Choroid plexus epithelial cell (primary cell): ENCODE measurements at regions not wholly inside any gene's neighbourhood (a gene's known extent, or its start where the extent isn't known, plus 50 kb on each side); places are given as distances from the start of the nearest gene placed in this dataset.

Experiments used
- DNase-seq: peaks from one replicate; pipeline ENCODE4 v3.0.0-alpha.2; 2010; ENCODE audit warnings: low read depth
- H3K4me3 ChIP-seq: 2 replicates; pipeline ENCODE4 v1.5.1; 2011; ENCODE audit warnings: low read depth, mild to moderate bottlenecking, control low read depth, low read length, moderate library complexity
- TF ChIP-seq, protein P1 (sequence below): conservative IDR thresholded peaks from 2 replicates; pipeline ENCODE4 v1.5.1; 2011; ENCODE audit warnings: low read depth, mild to moderate bottlenecking, control low read depth, inconsistent platforms, low read length, moderate library complexity

DNA sequence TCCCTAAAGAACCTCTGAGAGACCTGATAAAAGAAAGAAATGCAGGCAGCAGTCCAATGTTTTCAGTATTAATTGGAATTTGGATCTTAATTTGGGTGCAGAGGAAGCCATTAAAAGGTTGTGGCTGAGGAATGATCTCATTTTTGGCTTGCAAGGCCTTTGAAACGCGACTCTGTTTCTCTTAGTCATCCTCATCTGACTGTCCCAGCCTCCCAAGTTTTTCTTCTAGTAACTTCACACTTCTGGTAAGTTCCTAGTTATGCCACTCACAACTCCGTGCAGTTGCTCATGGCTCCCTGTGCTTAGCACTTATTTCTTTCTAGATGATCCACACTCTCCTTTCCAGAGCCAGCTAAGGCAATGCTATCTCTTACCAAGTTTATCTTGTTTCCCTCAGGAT is 147.4 kb upstream of the USP24 start:
- no peak overlapping the region for H3K4me3 ChIP-seq
- peak; percentile 73 for DNase-seq
- TF ChIP-seq, protein P1, sequence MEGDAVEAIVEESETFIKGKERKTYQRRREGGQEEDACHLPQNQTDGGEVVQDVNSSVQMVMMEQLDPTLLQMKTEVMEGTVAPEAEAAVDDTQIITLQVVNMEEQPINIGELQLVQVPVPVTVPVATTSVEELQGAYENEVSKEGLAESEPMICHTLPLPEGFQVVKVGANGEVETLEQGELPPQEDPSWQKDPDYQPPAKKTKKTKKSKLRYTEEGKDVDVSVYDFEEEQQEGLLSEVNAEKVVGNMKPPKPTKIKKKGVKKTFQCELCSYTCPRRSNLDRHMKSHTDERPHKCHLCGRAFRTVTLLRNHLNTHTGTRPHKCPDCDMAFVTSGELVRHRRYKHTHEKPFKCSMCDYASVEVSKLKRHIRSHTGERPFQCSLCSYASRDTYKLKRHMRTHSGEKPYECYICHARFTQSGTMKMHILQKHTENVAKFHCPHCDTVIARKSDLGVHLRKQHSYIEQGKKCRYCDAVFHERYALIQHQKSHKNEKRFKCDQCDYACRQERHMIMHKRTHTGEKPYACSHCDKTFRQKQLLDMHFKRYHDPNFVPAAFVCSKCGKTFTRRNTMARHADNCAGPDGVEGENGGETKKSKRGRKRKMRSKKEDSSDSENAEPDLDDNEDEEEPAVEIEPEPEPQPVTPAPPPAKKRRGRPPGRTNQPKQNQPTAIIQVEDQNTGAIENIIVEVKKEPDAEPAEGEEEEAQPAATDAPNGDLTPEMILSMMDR, result no peak

DNA sequence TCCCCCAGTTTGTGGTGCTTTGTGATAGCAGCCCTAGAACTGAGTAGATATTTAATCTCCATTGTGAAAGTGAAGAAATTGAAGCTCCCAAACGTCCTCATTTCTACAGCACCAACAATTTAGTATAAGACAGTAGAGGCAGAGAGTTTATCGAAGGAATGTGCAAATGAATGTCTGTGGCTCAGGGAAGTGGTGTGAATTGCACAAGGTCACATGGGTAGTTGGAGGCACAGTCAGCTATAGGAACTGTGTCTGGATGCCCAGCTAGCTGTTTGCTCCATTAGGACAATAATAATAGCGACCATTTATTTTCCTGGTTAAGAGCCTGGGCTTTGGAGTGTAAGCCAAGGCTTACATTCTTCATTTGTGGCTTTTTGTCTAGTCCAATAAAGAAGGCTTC is 144.4 kb upstream of the USP24 start:
- DNase-seq, result peak; percentile 13
- no peak overlapping the region for H3K4me3 ChIP-seq

DNA sequence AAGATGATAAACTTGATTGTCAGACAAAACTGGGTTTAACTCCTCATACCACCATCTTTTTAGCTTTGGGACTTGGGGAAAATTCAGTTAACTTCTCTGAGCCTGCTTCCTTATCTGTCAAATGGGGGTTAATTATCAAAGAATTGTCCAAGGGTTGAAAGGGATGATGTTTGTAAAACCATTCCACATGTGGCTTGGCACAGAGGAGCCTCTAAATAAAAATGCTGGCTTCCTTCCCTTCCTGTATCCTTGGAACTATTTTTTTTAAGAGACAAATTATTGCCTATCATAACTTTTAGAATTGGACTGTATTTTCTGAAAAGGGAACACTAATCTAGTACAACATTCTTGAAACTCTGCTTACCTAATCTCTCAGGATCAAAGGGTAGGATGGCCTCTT is 143.4 kb upstream of the USP24 start:
- no peak for DNase-seq
- TF ChIP-seq, protein P1, result no peak
- no peak overlapping the region for H3K4me3 ChIP-seq

More for the DNA sequence above, 144.4 kb upstream of the USP24 start:
- TF ChIP-seq, protein P1, result no peak

DNA sequence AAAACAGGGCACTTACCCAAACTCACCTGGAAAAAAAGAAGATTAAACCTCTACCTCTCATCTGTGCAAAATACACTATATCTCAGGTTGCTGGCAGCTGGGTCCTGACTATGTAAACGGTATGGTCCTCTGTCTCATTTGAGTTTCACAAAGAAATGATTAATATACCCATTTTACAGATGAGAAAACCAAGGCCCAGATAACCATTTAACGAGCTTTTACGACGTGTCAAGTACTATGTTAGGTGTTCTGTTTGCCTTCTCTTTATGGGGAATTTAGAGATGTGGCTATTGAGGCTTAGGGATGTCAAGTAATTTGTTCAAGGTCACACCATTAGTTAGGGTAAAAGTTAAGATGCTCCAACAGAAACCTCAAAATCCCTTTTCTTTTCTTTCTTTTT is 140.4 kb upstream of the USP24 start:
- DNase-seq, result no peak
- TF ChIP-seq, protein P1, result no peak
- H3K4me3 ChIP-seq, result no peak overlapping the region

DNA sequence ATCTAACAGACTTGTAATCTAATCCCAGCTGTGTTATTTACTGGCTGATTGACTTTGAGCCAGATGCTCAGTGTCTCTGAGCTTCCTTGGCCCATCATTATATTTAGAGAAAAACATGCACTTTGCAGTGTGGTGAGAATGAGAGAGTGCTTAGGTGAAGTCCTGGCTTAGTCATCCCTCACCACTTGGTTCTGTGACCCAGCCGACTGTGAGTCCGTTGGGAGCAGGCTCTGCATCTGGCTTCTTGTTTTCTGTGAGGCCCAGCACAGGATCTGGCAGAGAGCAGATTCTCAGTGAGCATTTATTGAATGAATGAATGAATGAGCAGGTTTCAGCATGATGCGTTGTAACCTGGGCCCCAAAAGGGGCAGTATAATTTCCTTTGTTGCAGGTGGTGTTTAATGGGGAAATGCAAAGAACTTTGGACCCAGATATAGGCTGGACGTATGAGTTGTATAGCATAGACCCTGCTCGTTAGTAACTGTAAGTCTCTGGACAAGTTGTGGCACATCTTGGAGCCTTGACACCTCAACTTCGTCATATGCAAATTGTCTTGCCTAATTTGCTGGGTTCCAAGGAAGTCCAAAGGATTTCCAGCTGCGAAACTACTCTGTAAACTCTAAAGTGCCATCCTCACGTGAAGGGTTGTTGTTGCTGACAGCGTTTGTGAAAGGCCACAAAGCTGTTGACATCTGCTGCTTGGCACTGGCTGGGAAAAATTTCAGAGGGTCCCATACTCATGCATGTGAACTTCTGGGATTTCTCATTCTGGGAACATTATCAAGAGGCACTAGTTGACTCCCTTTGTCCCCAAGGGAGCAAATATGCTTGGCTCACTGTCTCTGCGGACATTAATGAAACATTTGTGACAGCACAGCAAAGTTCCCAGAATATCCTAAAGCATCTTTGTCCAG is 138.8 kb upstream of the USP24 start:
- DNase-seq, result no peak
- TF ChIP-seq, protein P1, result no peak
- H3K4me3 ChIP-seq, result no peak overlapping the region

DNA sequence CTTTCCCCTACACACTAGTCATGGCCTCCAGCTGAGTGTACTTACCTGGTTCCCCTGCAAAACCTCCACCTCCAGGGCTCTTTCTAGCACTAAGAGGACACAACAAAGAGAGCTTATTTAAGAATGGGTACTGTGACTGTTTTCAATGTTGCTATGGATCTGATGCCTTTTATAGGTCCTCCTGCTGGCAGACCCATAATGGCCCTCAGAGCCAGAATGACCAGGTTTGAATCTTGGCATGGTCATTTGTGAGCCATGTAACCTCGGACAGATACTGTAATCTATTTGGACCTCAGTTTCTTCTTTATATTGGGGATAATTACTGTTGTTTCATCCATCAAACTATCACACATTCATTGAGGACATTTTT is 137.6 kb upstream of the USP24 start:
- DNase-seq, result no peak

More for the DNA sequence above, 137.6 kb upstream of the USP24 start:
- TF ChIP-seq, protein P1, result no peak
- no peak overlapping the region for H3K4me3 ChIP-seq
